Adrenal gland (tissue), 9 donors: ENCODE measurements at regions not wholly inside any gene's neighbourhood (a gene's known extent, or its start where the extent isn't known, plus 50 kb on each side); places are given as distances from the start of the nearest gene placed in this dataset.

Experiments used
- DNase-seq, 7 donors: peaks; one replicate each; pipeline ENCODE4 v3.0.0-alpha.2; 2019 to 2020
- H3K27ac ChIP-seq, 5 donors: fragments of 200-600 bp; sonication (generic) in 4 of 5; 1 replicate in 3 of 5; 2 replicates in 2 of 5; pipeline versions ENCODE4 v1.5.1 to v1.8.0; 2016 to 2020; ENCODE audit warnings: mild to moderate bottlenecking in 1 of 5
- H3K27me3 ChIP-seq: fragments of 200-600 bp; 2 replicates; pipeline ENCODE4 v1.8.0; 2021
- H3K36me3 ChIP-seq, 2 donors: fragments of 200-600 bp; replicated peaks in 1 of 2; 1 replicate in 1 of 2; 2 replicates in 1 of 2; pipeline versions ENCODE4 v1.5.1 to v1.8.0; 2018 to 2022
- H3K4me1 ChIP-seq, 2 donors: fragments of 200-600 bp; replicated peaks in 1 of 2; 1 replicate in 1 of 2; 2 replicates in 1 of 2; pipeline versions ENCODE4 v1.5.1 to v1.8.0; 2018 to 2021
- H3K4me3 ChIP-seq, 4 donors: fragments of 200-600 bp; sonication (generic) in 3 of 4; one replicate each; pipeline ENCODE4 v1.5.1; 2016 to 2018
- H3K9me3 ChIP-seq, 3 donors: fragments of 200-600 bp; sonication (generic) in 1 of 3; replicated peaks in 1 of 3; 1 replicate in 2 of 3; 2 replicates in 1 of 3; pipeline versions ENCODE4 v1.5.1 to v1.8.0; 2016 to 2021
- POLR2A ChIP-seq, 2 donors: fragments of 450-650 bp; IDR thresholded peaks; one replicate each; pipeline ENCODE4 v1.6.1; 2017; ENCODE audit warnings: antibody characterized with exemption in 2 of 2, mild to moderate bottlenecking in 2 of 2, moderate library complexity in 1 of 2
- WGBS, 4 donors: extraction: QIAGEN DNeasy Blood & Tissue Kit in 2 of 4; methylation state at CpG; one replicate each; pipeline versions ENCODE4 v1.1.5 to v1.1.7; 2013 to 2017; 5-methylcytosine and 5-hydroxymethylcytosine counted together
- intact Hi-C, 2 donors: fragments of 100-400 bp; cut with DNase I; formaldehyde crosslinking; loops; one replicate each; pipeline versions ENCODE4 v1.14.1 to v1.15.0; 2022 to 2023
- TF ChIP-seq, protein P1 (sequence below), 6 experiments: fragments of 450-650 bp in 4 of 6; fragments of 200-600 bp in 2 of 6; sonication (generic) in 1 of 6; IDR thresholded peaks; 1 replicate in 5 of 6; 2 replicates in 1 of 6; pipeline versions ENCODE4 v1.5.1 to v1.8.0; 2016 to 2021; ENCODE audit warnings: antibody characterized with exemption in 6 of 6, mild to moderate bottlenecking in 2 of 6, moderate library complexity in 1 of 6
- donor health status: healthy with polysubstance abuse.
- donor health status: Bipolar disorder and iron deficiency.
- donor health status: DM: yes; HTN: yes; CAD: no.
- donor health status: DM: no; HTN: no; CAD: no.
- donor health status: DM: no; HTN: no; CAD: no.

DNA sequence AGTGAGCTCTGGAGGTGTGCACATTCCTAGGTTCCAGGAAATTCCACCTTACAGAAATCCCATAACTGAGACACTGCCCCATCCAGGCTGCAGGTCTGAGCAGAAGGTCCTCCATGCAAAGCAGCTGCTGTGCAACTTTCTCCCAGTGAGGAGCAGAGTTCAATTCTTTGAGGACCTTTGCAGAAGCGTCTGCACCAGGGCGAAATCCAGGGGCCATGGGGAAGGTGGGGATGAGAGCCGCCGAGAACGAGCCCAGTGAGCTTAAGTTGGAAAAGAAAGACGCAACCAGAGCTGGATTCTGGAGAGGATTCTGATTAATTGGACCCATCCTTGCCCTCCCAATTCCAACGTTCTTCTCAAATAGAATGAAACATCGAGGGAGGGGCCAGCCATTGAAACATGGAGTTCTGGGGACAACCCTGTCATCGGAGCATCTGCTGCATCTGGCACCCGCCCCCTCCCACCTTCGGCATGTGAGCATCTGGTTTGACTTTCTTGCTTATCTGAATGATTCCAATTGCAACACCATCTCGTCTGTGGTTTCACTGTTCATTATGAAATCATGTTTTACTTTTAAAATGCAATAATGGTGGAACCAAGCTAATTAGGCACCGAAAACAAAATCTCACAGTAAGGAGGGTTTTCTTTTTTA is 190.6 kb upstream of the FOXF1 start:
- Histone ChIP-seq H3K27me3 (peaks cover 8% of the 10 kb centered on the region), H3K36me3 (no peaks in the 10 kb centered on the region), H3K27ac (no peak overlapping the region), H3K4me1 (no peaks in the 10 kb centered on the region), H3K4me3 (no peak overlapping the region), H3K9me3 (no peaks in the 10 kb centered on the region)
- intact Hi-C loops = no loop called here
- WGBS, 4 donors = 51 to 62% (median 55%) methylated on average over 13 of the region's 13 CpGs
- DNase-seq = no peak
- TF ChIP-seq, protein P1, sequence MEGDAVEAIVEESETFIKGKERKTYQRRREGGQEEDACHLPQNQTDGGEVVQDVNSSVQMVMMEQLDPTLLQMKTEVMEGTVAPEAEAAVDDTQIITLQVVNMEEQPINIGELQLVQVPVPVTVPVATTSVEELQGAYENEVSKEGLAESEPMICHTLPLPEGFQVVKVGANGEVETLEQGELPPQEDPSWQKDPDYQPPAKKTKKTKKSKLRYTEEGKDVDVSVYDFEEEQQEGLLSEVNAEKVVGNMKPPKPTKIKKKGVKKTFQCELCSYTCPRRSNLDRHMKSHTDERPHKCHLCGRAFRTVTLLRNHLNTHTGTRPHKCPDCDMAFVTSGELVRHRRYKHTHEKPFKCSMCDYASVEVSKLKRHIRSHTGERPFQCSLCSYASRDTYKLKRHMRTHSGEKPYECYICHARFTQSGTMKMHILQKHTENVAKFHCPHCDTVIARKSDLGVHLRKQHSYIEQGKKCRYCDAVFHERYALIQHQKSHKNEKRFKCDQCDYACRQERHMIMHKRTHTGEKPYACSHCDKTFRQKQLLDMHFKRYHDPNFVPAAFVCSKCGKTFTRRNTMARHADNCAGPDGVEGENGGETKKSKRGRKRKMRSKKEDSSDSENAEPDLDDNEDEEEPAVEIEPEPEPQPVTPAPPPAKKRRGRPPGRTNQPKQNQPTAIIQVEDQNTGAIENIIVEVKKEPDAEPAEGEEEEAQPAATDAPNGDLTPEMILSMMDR (IDR thresholded peaks at IDR 0.05) = no peak

- H3K4me1 ChIP-seq = no peaks in the 10 kb centered on the region
- no peak for TF ChIP-seq POLR2A (IDR thresholded peaks at IDR 0.05)
- TF ChIP-seq, protein P1 (IDR thresholded peaks at IDR 0.05) = no peak
- intact Hi-C loops = no loop called here
Observed at GRCh38 chr16:86320237-86320595, 190.1 kb upstream of the FOXF1 start.

DNA sequence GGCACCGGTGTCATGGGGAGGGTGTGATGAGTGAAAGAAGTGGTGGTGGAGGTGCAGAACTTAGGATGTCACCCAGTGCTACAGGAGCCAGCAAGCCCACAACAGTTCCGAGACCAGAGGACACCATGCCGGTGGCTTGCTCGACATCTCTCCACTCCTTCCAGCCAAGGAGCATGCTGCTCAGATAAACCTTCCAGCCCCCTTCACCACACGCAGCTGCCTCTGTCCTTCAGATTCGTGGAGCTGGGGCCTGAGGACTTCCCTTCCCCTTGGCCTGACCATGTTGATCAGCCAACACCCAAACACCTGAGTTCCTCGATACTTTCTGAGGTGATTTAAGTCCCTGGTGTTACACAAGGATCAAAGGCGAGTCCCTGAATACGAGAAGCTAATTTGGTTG is 188.8 kb upstream of the FOXF1 start:
- Histone ChIP-seq H3K27ac (no peak overlapping the region), H3K36me3 (no peaks in the 10 kb centered on the region), H3K9me3 (no peaks in the 10 kb centered on the region), H3K4me3 (no peak overlapping the region), H3K27me3 (peaks cover 8% of the 10 kb centered on the region), H3K4me1 (no peaks in the 10 kb centered on the region)
- DNase-seq = no peak
- WGBS, 4 donors = 59 to 78% (median 67%) methylated on average over 8 to 9 of the region's 9 CpGs
- intact Hi-C loops = no loop called here
- TF ChIP-seq, protein P1 (IDR thresholded peaks at IDR 0.05) = no peak
- no peak for TF ChIP-seq POLR2A (IDR thresholded peaks at IDR 0.05)

More at GRCh38 chr16:86320237-86320595, 190.1 kb upstream of the FOXF1 start:
- no peak for DNase-seq
- H3K4me3 ChIP-seq = no peak overlapping the region
- WGBS, 4 donors = 73 to 81% (median 76%) methylated on average over 3 of the region's 3 CpGs
- peaks cover 8% of the 10 kb centered on the region for H3K27me3 ChIP-seq
- H3K27ac ChIP-seq = no peak overlapping the region
- H3K36me3 ChIP-seq = no peaks in the 10 kb centered on the region
- H3K9me3 ChIP-seq = no peaks in the 10 kb centered on the region

- peaks cover 8% of the 10 kb centered on the region for H3K27me3 ChIP-seq
- H3K9me3 ChIP-seq = no peaks in the 10 kb centered on the region
- no peak for DNase-seq
- intact Hi-C loops = no loop called here
- no peak for TF ChIP-seq POLR2A (IDR thresholded peaks at IDR 0.05)
- TF ChIP-seq, protein P1 (IDR thresholded peaks at IDR 0.05) = no peak
- no peak overlapping the region for H3K4me3 ChIP-seq
- WGBS, 4 donors = 9 to 25% (median 19%) methylated on average over 5 to 6 of the region's 6 CpGs
- H3K36me3 ChIP-seq = no peaks in the 10 kb centered on the region
- H3K4me1 ChIP-seq = no peaks in the 10 kb centered on the region
- H3K27ac ChIP-seq = no peak overlapping the region
Observed at GRCh38 chr16:86322283-86322682, 188.0 kb upstream of the FOXF1 start.
